ENCODE measurements at regions not wholly inside any gene's neighbourhood (a gene's known extent, or its start where the extent isn't known, plus 50 kb on each side); places are given as distances from the start of the nearest gene placed in this dataset.

DNA sequence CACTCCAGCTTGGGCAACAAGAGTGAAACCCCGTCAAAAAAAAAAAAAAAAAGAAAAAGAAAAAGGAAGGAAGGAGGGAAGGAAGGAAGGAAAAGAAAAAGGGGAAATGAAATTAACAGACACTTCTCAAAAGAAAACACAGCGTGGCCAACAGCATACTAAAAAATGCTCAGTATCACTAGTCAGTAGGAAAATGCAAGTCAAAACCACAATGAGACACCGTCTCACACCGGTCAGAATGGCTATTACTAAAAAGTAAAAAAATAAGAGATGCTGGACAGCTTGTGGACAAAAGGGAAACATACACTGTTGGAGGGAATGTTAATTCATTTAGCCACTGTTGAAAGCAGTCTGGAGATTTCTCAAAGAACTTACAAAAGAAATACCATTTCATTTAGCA is 369.5 kb upstream of the BRINP3 start:
- TF ChIP-seq, protein P1, sequence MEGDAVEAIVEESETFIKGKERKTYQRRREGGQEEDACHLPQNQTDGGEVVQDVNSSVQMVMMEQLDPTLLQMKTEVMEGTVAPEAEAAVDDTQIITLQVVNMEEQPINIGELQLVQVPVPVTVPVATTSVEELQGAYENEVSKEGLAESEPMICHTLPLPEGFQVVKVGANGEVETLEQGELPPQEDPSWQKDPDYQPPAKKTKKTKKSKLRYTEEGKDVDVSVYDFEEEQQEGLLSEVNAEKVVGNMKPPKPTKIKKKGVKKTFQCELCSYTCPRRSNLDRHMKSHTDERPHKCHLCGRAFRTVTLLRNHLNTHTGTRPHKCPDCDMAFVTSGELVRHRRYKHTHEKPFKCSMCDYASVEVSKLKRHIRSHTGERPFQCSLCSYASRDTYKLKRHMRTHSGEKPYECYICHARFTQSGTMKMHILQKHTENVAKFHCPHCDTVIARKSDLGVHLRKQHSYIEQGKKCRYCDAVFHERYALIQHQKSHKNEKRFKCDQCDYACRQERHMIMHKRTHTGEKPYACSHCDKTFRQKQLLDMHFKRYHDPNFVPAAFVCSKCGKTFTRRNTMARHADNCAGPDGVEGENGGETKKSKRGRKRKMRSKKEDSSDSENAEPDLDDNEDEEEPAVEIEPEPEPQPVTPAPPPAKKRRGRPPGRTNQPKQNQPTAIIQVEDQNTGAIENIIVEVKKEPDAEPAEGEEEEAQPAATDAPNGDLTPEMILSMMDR (IDR thresholded peaks at IDR 0.05; ENCODE audit: low read depth, low read length), result no peak
- TF ChIP-seq POLR2A (IDR thresholded peaks at IDR 0.05; ENCODE audit: extremely low read depth, insufficient read length) (no peak), MYC (IDR thresholded peaks at IDR 0.05; ENCODE audit: low read depth, low read length) (no peak)
- TF ChIP-seq, protein P2, sequence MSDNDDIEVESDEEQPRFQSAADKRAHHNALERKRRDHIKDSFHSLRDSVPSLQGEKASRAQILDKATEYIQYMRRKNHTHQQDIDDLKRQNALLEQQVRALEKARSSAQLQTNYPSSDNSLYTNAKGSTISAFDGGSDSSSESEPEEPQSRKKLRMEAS (IDR thresholded peaks at IDR 0.05; ENCODE audit: low read depth, low read length), result no peak

Data from NB4 (cell line).